ENCODE measurements at regions not wholly inside any gene's neighbourhood (a gene's known extent, or its start where the extent isn't known, plus 50 kb on each side); places are given as distances from the start of the nearest gene placed in this dataset.

DNA sequence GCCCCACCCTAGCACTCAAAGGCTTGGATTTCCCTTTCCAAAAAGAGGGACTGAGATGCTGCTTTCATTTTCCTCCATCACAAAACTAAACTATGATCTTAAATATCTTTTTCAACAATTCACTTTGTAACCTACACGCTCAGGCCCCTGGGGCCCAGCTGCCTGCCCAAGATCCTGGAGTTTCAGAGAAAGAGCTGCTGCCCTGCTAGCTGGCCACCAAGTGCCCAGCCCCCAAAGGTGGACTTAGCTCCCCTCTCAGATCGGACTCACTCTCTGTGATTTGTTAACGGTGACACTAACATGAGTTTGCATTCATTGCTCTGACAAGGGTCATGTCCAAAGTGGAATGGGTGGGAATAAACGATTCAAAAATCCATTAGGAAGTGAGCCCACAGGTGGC lies 119.6 kb upstream of the SMAD3 start:
- DNase-seq (ENCODE audit: low spot score) = no peak
- Mint-ChIP-seq H3K9me3 (ENCODE audit: unreplicated experiment) (no peaks in the 10 kb centered on the region), H3K27ac (ENCODE audit: unreplicated experiment) (no peak overlapping the region), H3K4me1 (ENCODE audit: unreplicated experiment) (no peaks in the 10 kb centered on the region), H3K36me3 (ENCODE audit: low read depth, unreplicated experiment) (no peaks in the 10 kb centered on the region), H3K27me3 (ENCODE audit: unreplicated experiment) (peaks cover 3% of the 10 kb centered on the region), H3K4me3 (ENCODE audit: unreplicated experiment) (no peak overlapping the region)
- TF ChIP-seq, protein P1, sequence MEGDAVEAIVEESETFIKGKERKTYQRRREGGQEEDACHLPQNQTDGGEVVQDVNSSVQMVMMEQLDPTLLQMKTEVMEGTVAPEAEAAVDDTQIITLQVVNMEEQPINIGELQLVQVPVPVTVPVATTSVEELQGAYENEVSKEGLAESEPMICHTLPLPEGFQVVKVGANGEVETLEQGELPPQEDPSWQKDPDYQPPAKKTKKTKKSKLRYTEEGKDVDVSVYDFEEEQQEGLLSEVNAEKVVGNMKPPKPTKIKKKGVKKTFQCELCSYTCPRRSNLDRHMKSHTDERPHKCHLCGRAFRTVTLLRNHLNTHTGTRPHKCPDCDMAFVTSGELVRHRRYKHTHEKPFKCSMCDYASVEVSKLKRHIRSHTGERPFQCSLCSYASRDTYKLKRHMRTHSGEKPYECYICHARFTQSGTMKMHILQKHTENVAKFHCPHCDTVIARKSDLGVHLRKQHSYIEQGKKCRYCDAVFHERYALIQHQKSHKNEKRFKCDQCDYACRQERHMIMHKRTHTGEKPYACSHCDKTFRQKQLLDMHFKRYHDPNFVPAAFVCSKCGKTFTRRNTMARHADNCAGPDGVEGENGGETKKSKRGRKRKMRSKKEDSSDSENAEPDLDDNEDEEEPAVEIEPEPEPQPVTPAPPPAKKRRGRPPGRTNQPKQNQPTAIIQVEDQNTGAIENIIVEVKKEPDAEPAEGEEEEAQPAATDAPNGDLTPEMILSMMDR (IDR thresholded peaks at IDR 0.05; ENCODE audit: unreplicated experiment) = no peak

DNA sequence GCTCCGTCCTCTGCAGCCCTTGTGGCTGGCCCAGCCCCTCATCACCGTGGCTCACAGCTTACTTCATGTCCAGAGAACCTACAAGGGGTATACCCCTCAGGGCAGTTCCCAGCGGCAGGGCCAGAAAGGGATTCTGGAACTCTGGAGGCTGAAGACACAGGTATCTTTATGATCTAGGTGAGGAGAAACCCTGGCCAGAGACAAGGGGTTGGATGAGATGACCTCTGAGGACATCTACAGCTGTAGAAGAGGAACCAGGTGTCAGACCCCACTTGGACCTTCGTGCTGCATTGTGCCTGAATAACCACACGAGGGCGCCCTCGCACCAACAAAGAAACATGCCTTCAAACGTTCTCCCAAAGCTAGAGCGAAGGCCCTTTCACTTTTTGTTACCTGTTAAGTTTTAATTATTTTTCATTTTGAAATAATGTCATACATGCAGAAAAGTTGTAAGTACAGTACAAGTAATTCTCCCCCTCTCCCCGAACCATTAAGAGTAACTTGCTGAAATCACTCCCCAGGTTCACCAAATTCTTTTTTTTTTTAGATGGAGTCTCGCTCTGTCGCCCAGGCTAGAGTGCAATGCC lies 118.7 kb upstream of the SMAD3 start:
- no peak overlapping the region for H3K27ac Mint-ChIP-seq (ENCODE audit: unreplicated experiment)
- TF ChIP-seq, protein P1 (IDR thresholded peaks at IDR 0.05; ENCODE audit: unreplicated experiment) = peak; percentile 94
- peaks cover 2% of the 10 kb centered on the region for H3K27me3 Mint-ChIP-seq (ENCODE audit: unreplicated experiment)
- H3K4me1 Mint-ChIP-seq (ENCODE audit: unreplicated experiment) = no peaks in the 10 kb centered on the region
- peak; percentile 75 for DNase-seq (ENCODE audit: low spot score)
- H3K36me3 Mint-ChIP-seq (ENCODE audit: low read depth, unreplicated experiment) = no peaks in the 10 kb centered on the region
- no peak overlapping the region for H3K4me3 Mint-ChIP-seq (ENCODE audit: unreplicated experiment)
- no peaks in the 10 kb centered on the region for H3K9me3 Mint-ChIP-seq (ENCODE audit: unreplicated experiment)

DNA sequence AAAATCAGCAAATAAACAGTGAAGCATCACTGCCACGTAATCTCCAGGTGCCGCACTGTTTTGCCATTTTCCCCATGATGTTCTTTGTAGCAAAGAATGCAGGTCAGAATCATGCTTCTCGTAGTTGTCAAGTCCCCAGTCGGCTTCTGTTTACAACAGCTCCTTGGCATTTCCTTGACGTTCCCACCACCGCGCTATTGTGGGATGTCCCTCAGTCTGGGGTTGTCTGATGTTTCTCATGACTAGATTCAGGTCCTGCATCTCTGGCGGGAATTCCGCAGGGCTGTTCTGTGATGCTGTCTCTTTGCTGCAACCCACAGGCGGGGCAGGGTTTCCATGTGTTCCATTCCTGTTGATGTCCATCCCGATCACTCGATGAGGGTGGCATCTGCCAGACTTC lies 117.9 kb upstream of the SMAD3 start:
- DNase-seq (ENCODE audit: low spot score) = no peak
- no peaks in the 10 kb centered on the region for H3K9me3 Mint-ChIP-seq (ENCODE audit: unreplicated experiment)
- no peaks in the 10 kb centered on the region for H3K4me1 Mint-ChIP-seq (ENCODE audit: unreplicated experiment)
- TF ChIP-seq, protein P1 (IDR thresholded peaks at IDR 0.05; ENCODE audit: unreplicated experiment) = no peak
- H3K27ac Mint-ChIP-seq (ENCODE audit: unreplicated experiment) = no peak overlapping the region
- peaks cover 2% of the 10 kb centered on the region for H3K27me3 Mint-ChIP-seq (ENCODE audit: unreplicated experiment)
- no peak overlapping the region for H3K4me3 Mint-ChIP-seq (ENCODE audit: unreplicated experiment)
- no peaks in the 10 kb centered on the region for H3K36me3 Mint-ChIP-seq (ENCODE audit: low read depth, unreplicated experiment)

DNA sequence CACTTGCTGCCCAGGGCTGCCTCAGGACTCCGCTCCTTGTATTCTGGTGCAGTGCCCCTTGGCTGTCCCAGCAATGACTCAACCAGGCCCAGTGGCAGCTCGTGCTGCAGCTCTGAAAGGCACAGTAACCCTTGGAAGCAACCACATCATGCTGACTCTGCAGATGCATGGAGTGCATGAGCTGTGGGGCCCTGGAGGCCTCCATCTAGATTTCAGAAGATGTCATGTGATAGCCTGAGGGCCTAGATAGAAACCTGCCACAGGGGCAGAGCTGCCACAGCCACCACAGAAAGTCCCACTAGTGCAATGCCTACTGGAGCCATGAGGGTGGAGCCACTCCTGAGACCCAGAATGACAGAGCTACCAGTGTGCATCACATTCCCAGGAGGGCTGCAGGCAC lies 117.1 kb upstream of the SMAD3 start:
- Mint-ChIP-seq H3K4me3 (ENCODE audit: unreplicated experiment) (no peak overlapping the region), H3K4me1 (ENCODE audit: unreplicated experiment) (no peaks in the 10 kb centered on the region), H3K9me3 (ENCODE audit: unreplicated experiment) (no peaks in the 10 kb centered on the region), H3K27me3 (ENCODE audit: unreplicated experiment) (no peaks in the 10 kb centered on the region), H3K36me3 (ENCODE audit: low read depth, unreplicated experiment) (no peaks in the 10 kb centered on the region), H3K27ac (ENCODE audit: unreplicated experiment) (no peak overlapping the region)
- TF ChIP-seq, protein P1 (IDR thresholded peaks at IDR 0.05; ENCODE audit: unreplicated experiment) = no peak
- DNase-seq (ENCODE audit: low spot score) = no peak

DNA sequence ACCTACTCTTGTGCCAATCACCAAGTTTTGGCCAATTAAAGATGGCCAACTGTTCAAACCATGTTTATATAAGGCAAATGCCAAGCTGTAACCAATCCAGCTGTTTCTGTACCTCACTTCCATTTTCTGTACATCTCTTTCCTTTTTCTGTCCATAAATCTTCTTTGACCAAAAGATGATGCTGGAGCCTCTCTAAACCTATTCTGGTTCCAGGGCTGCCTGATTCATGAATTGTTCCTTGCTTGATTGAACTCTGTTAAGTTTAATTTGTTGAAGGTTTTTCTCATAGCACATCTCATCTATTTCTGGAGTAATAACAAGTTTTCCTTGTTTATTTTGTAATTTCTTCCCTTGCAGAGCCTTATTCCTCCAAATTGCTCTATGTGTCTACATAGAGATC lies 115.3 kb upstream of the SMAD3 start:
- Mint-ChIP-seq H3K27ac (ENCODE audit: unreplicated experiment) (no peak overlapping the region), H3K36me3 (ENCODE audit: low read depth, unreplicated experiment) (no peaks in the 10 kb centered on the region), H3K4me3 (ENCODE audit: unreplicated experiment) (no peak overlapping the region), H3K27me3 (ENCODE audit: unreplicated experiment) (no peaks in the 10 kb centered on the region), H3K9me3 (ENCODE audit: unreplicated experiment) (no peaks in the 10 kb centered on the region), H3K4me1 (ENCODE audit: unreplicated experiment) (no peaks in the 10 kb centered on the region)
- TF ChIP-seq, protein P1 (IDR thresholded peaks at IDR 0.05; ENCODE audit: unreplicated experiment) = no peak
- no peak for DNase-seq (ENCODE audit: low spot score)

All from endothelial cell (in vitro differentiated cells).